GM12878 (cell line): ENCODE measurements at regions not wholly inside any gene's neighbourhood (a gene's known extent, or its start where the extent isn't known, plus 50 kb on each side); places are given as distances from the start of the nearest gene placed in this dataset.

Experiments used
- ATAC-seq: fragments of 200-7000 bp; cut with Tn5 transposase; 3 replicates; pipeline ENCODE4 v1.9.1; 2020; ENCODE audit warnings: mild to moderate bottlenecking, moderate library complexity
- BruUV-seq: library from RNA; stranded (reverse); fragments of 400-500 nt; replicated peaks from 2 replicates; lab custom pipeline; 2021; lab: Mats Ljungman, UMichigan
- CTCF ChIA-PET: fragments of 300-600 bp; sonication (Branson Sonifier 250); formaldehyde crosslinking; extraction: SDS; loops from one replicate; lab custom pipeline; 2021; ENCODE audit warnings: inconsistent platforms; lab: Yijun Ruan, JAX
- POLR2A ChIA-PET: fragments of 350-600 bp; formaldehyde crosslinking; extraction: SDS; loops from one replicate; lab custom pipeline; 2021; ENCODE audit warnings: inconsistent platforms; lab: Charles Lee
- RAD21 ChIA-PET: fragments of 300-600 bp; sonication (Branson Sonifier 250); formaldehyde crosslinking; loops from one replicate; lab custom pipeline; 2023; ENCODE audit warnings: antibody characterized with exemption; ENCODE audit not compliant: unreplicated experiment; lab: Charles Lee
- SMC1A ChIA-PET: fragments of 300-600 bp; sonication (Branson Sonifier 250); formaldehyde crosslinking; loops from one replicate; lab custom pipeline; 2023; ENCODE audit not compliant: unreplicated experiment, uncharacterized antibody; lab: Charles Lee
- DNase-seq: peaks from one replicate; pipeline ENCODE4 v3.0.0-alpha.2; 2011; ENCODE audit warnings: low read depth, low spot score
- FAIRE-seq: peaks from 3 replicates; lab custom pipeline; 2011; peaks lifted over from hg19 to GRCh38; lab: Jason Lieb, UNC
- H2AFZ ChIP-seq: 2 replicates; pipeline ENCODE4 v1.6.0; 2011; ENCODE audit warnings: low read depth, low read length, control low read depth; ENCODE audit not compliant: control insufficient read depth
- H3K27ac ChIP-seq: 2 replicates; pipeline ENCODE4 v1.5.1; 2011; ENCODE audit warnings: control low read depth; ENCODE audit not compliant: control insufficient read depth, insufficient read depth
- H3K27me3 ChIP-seq, 2 experiments: replicated peaks in 1 of 2; 2 replicates each; pipeline versions ENCODE4 v1.6.0 to v1.6.1; 2011; ENCODE audit warnings: low read length in 1 of 2; ENCODE audit not compliant: control insufficient read depth in 2 of 2, insufficient read depth in 2 of 2
- H3K36me3 ChIP-seq, 2 experiments: 2 replicates each; pipeline ENCODE4 v1.5.1; 2011; ENCODE audit warnings: low read length in 1 of 2; ENCODE audit not compliant: control insufficient read depth in 2 of 2, insufficient read depth in 2 of 2
- H3K4me1 ChIP-seq: 2 replicates; pipeline ENCODE4 v1.6.1; 2011; ENCODE audit warnings: mild to moderate bottlenecking, low read length, moderate library complexity, mixed read lengths; ENCODE audit not compliant: control insufficient read depth, insufficient read depth
- H3K4me2 ChIP-seq: 2 replicates; pipeline ENCODE4 v1.6.0; 2011; ENCODE audit warnings: control low read depth; ENCODE audit not compliant: control insufficient read depth, insufficient read depth
- H3K4me3 ChIP-seq: fragments of 200-600 bp; sonication (generic); 2 replicates; pipeline ENCODE4 v1.5.1; 2016
- H3K79me2 ChIP-seq: 2 replicates; pipeline ENCODE4 v1.6.0; 2011; ENCODE audit warnings: low read length; ENCODE audit not compliant: control insufficient read depth, insufficient read depth
- H3K9ac ChIP-seq: 2 replicates; pipeline ENCODE4 v1.8.0; 2011; ENCODE audit warnings: low read length, control low read depth, mixed read lengths; ENCODE audit not compliant: control insufficient read depth, insufficient read depth
- H3K9me3 ChIP-seq: replicated peaks from 3 replicates; pipeline ENCODE4 v1.5.1; 2011; ENCODE audit warnings: mild to moderate bottlenecking, low read length; ENCODE audit not compliant: control insufficient read depth, insufficient read depth
- H4K20me1 ChIP-seq: 2 replicates; pipeline ENCODE4 v1.6.0; 2011; ENCODE audit not compliant: control insufficient read depth, insufficient read depth
- BCL11A ChIP-seq: IDR thresholded peaks from 2 replicates; pipeline ENCODE4 v1.6.1; 2011; ENCODE audit warnings: low read depth, low read length
- BHLHE40 ChIP-seq, 2 experiments: fragments of 450-650 bp in 1 of 2; IDR thresholded peaks; 2 replicates each; pipeline ENCODE4 v1.6.1; 2011 to 2017; ENCODE audit warnings: low read depth in 2 of 2, borderline replicate concordance in 1 of 2, improper control_type of control experiment in 1 of 2, low read length in 1 of 2, mild to moderate bottlenecking in 1 of 2
- BMI1 ChIP-seq: fragments of 450-650 bp; IDR thresholded peaks from 2 replicates; pipeline ENCODE4 v1.6.1; 2016; ENCODE audit warnings: mild to moderate bottlenecking, moderate library complexity, borderline replicate concordance
- MYB ChIP-seq: fragments of 150-350 bp; IDR thresholded peaks from 2 replicates; pipeline ENCODE4 v1.6.1; 2014; ENCODE audit warnings: mild to moderate bottlenecking, low read depth, low read length, borderline replicate concordance
- NR2C1 ChIP-seq: fragments of 450-650 bp; IDR thresholded peaks from 2 replicates; pipeline ENCODE4 v1.6.1; 2017; ENCODE audit warnings: antibody characterized with exemption, mild to moderate bottlenecking, moderate library complexity
- RAD51 ChIP-seq: fragments of 450-650 bp; IDR thresholded peaks from 2 replicates; pipeline ENCODE4 v1.6.1; 2016; ENCODE audit warnings: moderate library complexity, mild to moderate bottlenecking, inconsistent platforms
- RCOR1 ChIP-seq: conservative IDR thresholded peaks from 2 replicates; pipeline ENCODE4 v1.6.1; 2012; ENCODE audit warnings: low read depth, low read length, improper control_type of control experiment
- ZNF217 ChIP-seq: fragments of 450-650 bp; IDR thresholded peaks from 2 replicates; pipeline ENCODE4 v1.6.1; 2017; ENCODE audit warnings: antibody characterized with exemption, mild to moderate bottlenecking
- ZNF622 ChIP-seq: fragments of 450-650 bp; IDR thresholded peaks from 2 replicates; pipeline ENCODE4 v1.6.1; 2017; ENCODE audit warnings: mild to moderate bottlenecking, inconsistent platforms
- whole genome bisulfite sequencing: methylation state at CpG from one replicate; pipeline ENCODE4 v1.1.6; 2016; ENCODE audit warnings: low lambda C conversion rate; ENCODE audit not compliant: insufficient replicate concordance, insufficient coverage; ENCODE audit errors: missing lambda C conversion rate; 5-methylcytosine and 5-hydroxymethylcytosine counted together
- in situ Hi-C: fragments of 300-500 bp; cut with MboI; formaldehyde crosslinking; loops from 9 replicates; pipeline ENCODE4 v1.14.3; 2018; ENCODE audit warnings: mixed read lengths
- intact Hi-C: fragments of 100-400 bp; cut with micrococcal nuclease; formaldehyde crosslinking; loops from one replicate; pipeline ENCODE4 v1.14.2; 2022; ENCODE audit not compliant: unreplicated experiment
- TF ChIP-seq, protein P1 (sequence below): fragments of 450-650 bp; formaldehyde crosslinking; IDR thresholded peaks from 2 replicates; pipeline ENCODE4 v1.4.0; 2020; ENCODE audit warnings: mild to moderate bottlenecking, moderate library complexity
- TF ChIP-seq, protein P2 (sequence below): fragments of 450-650 bp; IDR thresholded peaks from 2 replicates; pipeline ENCODE4 v1.6.1; 2017; ENCODE audit warnings: mild to moderate bottlenecking, low read depth, inconsistent platforms; ENCODE audit not compliant: poor library complexity, severe bottlenecking
- TF ChIP-seq, protein P3 (sequence below): fragments of 450-650 bp; IDR thresholded peaks from 2 replicates; pipeline ENCODE4 v1.6.1; 2017; ENCODE audit warnings: low read depth, mild to moderate bottlenecking, moderate library complexity
- TF ChIP-seq, protein P4 (sequence below): fragments of 450-650 bp; IDR thresholded peaks from 2 replicates; pipeline ENCODE4 v1.6.1; 2016; ENCODE audit warnings: mild to moderate bottlenecking
- TF ChIP-seq, protein P5 (sequence below): fragments of 450-650 bp; conservative IDR thresholded peaks from 2 replicates; pipeline ENCODE4 v1.6.1; 2017; ENCODE audit warnings: mild to moderate bottlenecking, moderate library complexity

DNA sequence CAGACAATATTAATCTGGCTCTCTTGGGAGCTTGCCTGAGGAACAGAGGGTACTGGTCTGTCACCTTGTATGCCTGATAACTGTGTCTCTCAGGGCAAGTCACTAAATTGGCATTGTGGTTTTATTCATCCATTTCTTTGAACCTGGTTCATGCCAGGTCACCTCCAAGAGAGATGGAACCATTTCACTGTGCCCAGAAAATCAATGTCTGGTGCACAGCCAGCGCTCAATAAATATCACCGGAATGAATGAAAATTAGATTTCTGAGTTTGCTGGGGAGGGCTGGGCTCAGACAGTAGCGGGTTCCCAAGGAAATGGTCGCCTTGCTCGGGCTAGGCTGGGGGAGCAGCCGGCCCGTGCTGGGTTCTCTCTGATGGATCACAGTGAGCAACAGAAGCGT, 64.1 kb upstream of the BAIAP2L1 start:
- intact Hi-C loops = no loop called here
- WGBS = 32% methylated on average over 8 of the region's 8 CpGs
- CTCF ChIA-PET = no interaction called here
- Histone ChIP-seq H3K4me2 (no peak overlapping the region), H2AFZ (no peak overlapping the region), H3K27ac (no peak overlapping the region), H3K9ac (no peak overlapping the region), H3K36me3 (no peaks in the 10 kb centered on the region), H3K27me3 (no peaks in the 10 kb centered on the region), H3K4me3 (no peak overlapping the region), H3K79me2 (no peaks in the 10 kb centered on the region), H4K20me1 (no peaks in the 10 kb centered on the region), H3K9me3 (no peaks in the 10 kb centered on the region), H3K4me1 (no peaks in the 10 kb centered on the region; the same call in 1 of the 2 replicates)
- POLR2A ChIA-PET = no interaction called here
- SMC1A ChIA-PET = no interaction called here
- in situ Hi-C loops = no loop called here
- RAD21 ChIA-PET = no interaction called here
- ATAC-seq (no peak), DNase-seq (no peak), FAIRE-seq (no peak)
- no TSS peak for BruUV-seq
- TF ChIP-seq, protein P1, sequence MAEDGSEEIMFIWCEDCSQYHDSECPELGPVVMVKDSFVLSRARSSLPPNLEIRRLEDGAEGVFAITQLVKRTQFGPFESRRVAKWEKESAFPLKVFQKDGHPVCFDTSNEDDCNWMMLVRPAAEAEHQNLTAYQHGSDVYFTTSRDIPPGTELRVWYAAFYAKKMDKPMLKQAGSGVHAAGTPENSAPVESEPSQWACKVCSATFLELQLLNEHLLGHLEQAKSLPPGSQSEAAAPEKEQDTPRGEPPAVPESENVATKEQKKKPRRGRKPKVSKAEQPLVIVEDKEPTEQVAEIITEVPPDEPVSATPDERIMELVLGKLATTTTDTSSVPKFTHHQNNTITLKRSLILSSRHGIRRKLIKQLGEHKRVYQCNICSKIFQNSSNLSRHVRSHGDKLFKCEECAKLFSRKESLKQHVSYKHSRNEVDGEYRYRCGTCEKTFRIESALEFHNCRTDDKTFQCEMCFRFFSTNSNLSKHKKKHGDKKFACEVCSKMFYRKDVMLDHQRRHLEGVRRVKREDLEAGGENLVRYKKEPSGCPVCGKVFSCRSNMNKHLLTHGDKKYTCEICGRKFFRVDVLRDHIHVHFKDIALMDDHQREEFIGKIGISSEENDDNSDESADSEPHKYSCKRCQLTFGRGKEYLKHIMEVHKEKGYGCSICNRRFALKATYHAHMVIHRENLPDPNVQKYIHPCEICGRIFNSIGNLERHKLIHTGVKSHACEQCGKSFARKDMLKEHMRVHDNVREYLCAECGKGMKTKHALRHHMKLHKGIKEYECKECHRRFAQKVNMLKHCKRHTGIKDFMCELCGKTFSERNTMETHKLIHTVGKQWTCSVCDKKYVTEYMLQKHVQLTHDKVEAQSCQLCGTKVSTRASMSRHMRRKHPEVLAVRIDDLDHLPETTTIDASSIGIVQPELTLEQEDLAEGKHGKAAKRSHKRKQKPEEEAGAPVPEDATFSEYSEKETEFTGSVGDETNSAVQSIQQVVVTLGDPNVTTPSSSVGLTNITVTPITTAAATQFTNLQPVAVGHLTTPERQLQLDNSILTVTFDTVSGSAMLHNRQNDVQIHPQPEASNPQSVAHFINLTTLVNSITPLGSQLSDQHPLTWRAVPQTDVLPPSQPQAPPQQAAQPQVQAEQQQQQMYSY (CRISPR knock-in tag) = no peak
- no peak for TF ChIP-seq BCL11A
- TF ChIP-seq, protein P2, sequence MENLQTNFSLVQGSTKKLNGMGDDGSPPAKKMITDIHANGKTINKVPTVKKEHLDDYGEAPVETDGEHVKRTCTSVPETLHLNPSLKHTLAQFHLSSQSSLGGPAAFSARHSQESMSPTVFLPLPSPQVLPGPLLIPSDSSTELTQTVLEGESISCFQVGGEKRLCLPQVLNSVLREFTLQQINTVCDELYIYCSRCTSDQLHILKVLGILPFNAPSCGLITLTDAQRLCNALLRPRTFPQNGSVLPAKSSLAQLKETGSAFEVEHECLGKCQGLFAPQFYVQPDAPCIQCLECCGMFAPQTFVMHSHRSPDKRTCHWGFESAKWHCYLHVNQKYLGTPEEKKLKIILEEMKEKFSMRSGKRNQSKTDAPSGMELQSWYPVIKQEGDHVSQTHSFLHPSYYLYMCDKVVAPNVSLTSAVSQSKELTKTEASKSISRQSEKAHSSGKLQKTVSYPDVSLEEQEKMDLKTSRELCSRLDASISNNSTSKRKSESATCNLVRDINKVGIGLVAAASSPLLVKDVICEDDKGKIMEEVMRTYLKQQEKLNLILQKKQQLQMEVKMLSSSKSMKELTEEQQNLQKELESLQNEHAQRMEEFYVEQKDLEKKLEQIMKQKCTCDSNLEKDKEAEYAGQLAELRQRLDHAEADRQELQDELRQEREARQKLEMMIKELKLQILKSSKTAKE = no peak
- no peak for TF ChIP-seq ZNF217
- no peak for TF ChIP-seq ZNF622
- no peak for TF ChIP-seq MYB
- TF ChIP-seq, protein P3, sequence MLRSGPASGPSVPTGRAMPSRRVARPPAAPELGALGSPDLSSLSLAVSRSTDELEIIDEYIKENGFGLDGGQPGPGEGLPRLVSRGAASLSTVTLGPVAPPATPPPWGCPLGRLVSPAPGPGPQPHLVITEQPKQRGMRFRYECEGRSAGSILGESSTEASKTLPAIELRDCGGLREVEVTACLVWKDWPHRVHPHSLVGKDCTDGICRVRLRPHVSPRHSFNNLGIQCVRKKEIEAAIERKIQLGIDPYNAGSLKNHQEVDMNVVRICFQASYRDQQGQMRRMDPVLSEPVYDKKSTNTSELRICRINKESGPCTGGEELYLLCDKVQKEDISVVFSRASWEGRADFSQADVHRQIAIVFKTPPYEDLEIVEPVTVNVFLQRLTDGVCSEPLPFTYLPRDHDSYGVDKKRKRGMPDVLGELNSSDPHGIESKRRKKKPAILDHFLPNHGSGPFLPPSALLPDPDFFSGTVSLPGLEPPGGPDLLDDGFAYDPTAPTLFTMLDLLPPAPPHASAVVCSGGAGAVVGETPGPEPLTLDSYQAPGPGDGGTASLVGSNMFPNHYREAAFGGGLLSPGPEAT = no peak
- TF ChIP-seq, protein P4, sequence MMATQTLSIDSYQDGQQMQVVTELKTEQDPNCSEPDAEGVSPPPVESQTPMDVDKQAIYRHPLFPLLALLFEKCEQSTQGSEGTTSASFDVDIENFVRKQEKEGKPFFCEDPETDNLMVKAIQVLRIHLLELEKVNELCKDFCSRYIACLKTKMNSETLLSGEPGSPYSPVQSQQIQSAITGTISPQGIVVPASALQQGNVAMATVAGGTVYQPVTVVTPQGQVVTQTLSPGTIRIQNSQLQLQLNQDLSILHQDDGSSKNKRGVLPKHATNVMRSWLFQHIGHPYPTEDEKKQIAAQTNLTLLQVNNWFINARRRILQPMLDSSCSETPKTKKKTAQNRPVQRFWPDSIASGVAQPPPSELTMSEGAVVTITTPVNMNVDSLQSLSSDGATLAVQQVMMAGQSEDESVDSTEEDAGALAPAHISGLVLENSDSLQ = no peak
- TF ChIP-seq BMI1 = no peak
- no peak for TF ChIP-seq RAD51
- TF ChIP-seq BHLHE40 (IDR thresholded peaks at IDR 0.05; ENCODE audit: borderline replicate concordance in 1 of 2, low read depth in 2 of 2, low read length in 1 of 2) = no peak
- TF ChIP-seq RCOR1 = no peak
- TF ChIP-seq, protein P5, sequence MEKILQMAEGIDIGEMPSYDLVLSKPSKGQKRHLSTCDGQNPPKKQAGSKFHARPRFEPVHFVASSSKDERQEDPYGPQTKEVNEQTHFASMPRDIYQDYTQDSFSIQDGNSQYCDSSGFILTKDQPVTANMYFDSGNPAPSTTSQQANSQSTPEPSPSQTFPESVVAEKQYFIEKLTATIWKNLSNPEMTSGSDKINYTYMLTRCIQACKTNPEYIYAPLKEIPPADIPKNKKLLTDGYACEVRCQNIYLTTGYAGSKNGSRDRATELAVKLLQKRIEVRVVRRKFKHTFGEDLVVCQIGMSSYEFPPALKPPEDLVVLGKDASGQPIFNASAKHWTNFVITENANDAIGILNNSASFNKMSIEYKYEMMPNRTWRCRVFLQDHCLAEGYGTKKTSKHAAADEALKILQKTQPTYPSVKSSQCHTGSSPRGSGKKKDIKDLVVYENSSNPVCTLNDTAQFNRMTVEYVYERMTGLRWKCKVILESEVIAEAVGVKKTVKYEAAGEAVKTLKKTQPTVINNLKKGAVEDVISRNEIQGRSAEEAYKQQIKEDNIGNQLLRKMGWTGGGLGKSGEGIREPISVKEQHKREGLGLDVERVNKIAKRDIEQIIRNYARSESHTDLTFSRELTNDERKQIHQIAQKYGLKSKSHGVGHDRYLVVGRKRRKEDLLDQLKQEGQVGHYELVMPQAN = no peak
- no peak for TF ChIP-seq NR2C1
